ENCODE measurements at regions not wholly inside any gene's neighbourhood (a gene's known extent, or its start where the extent isn't known, plus 50 kb on each side); places are given as distances from the start of the nearest gene placed in this dataset.
"Not testable (repeated sequence)": the region's sequence is repeated elsewhere in the genome, so short reads cannot be mapped to it uniquely, and the experiment has no call there.

- H3K27me3 ChIP-seq, H3K9me3 ChIP-seq, H3K4me3 ChIP-seq, H3K36me3 ChIP-seq, DNase-seq: not testable (repeated sequence)
Observed at GRCh38 chr21:6428498-6429092, 4092.8 kb upstream of the TPTE start.

DNA sequence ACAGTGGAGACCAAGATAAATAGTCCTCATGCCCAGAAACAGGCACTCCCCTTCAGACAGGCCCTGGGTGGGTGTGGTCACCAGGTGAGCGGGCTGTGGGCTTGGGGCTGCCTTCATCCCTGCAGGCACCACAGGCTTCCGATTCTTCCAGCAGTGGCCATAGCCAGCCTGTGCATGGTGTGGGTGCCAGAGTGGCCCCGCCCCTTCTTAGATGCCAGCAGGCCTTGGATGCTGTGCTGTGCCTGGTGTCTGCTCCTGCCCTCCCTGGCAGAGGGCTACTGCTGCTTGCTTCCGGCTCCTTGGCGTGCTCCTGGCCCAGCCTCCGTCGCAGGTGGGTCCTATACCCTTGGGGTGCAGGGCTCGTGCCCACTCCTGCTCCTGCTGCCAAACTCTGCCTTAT is 4091.5 kb upstream of the TPTE start:
- not testable (repeated sequence) for H3K9me3 ChIP-seq, H3K4me3 ChIP-seq, H3K27me3 ChIP-seq, H3K36me3 ChIP-seq, DNase-seq

DNA sequence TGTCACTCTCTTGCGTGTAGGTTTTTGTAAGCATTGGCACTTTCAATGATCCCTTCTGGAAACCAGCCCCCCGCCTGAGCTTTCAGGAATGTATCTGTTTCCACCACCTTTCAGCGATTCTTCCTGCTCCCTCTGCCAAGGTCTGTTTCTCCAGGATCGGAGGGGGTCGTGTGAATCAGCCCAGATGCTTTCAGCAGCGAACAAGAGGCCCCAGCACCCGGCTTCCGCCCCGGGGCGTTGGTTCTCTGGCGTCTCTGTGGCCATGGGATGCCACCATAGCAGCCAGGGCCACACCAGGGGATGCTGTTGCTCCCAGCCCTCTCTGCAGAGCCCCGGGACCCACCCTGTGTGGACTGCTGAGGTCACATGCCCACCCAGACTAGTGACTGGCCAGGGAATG is 4088.2 kb upstream of the TPTE start:
- not testable (repeated sequence) for H3K36me3 ChIP-seq, H3K9me3 ChIP-seq, H3K27me3 ChIP-seq, DNase-seq, H3K4me3 ChIP-seq

DNA sequence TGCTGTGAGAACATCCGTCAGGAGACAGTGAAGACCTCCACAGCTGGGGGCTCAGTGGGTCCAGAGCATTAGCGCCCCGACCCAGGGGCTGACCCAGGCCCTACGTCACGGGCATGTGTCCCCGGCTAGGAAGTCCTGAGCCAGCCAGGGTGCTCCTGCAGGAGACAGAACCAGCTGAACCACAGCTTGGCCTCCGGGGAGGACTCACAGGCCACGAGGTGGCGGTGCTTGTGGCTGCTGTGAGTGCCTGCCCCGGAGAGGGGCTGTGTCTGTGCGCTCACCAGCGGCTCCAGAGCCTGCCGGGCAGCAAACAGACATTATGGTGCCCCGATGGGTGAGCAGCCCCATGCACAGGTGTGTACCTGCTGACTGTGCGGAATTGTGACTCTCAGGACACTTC is 4085.2 kb upstream of the TPTE start:
- H3K4me3 ChIP-seq, H3K36me3 ChIP-seq, DNase-seq, H3K9me3 ChIP-seq, H3K27me3 ChIP-seq: not testable (repeated sequence)

GRCh38 chr21:6436971-6437833 is 4084.2 kb upstream of the TPTE start:
- not testable (repeated sequence) for H3K9me3 ChIP-seq, DNase-seq, H3K4me3 ChIP-seq, H3K27me3 ChIP-seq, H3K36me3 ChIP-seq

DNA sequence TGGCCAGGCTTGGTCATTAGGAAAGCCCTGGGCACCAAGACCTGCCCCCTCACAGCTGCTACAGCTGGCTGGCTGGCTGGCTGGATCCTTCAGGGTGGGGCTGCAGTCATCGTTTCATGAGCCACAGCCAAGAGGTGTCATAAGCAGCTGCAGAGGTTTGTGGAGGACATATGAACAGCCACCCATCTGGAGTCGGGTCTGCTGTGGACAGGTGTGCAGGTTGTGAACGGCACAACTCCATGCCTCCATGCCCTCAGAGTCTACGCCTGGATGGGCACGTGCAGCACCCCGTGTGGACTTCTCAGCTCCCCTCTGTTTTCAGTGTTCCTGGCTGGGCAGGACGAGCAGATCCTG is 4083.6 kb upstream of the TPTE start:
- DNase-seq, H3K4me3 ChIP-seq, H3K36me3 ChIP-seq, H3K27me3 ChIP-seq, H3K9me3 ChIP-seq: not testable (repeated sequence)

DNA sequence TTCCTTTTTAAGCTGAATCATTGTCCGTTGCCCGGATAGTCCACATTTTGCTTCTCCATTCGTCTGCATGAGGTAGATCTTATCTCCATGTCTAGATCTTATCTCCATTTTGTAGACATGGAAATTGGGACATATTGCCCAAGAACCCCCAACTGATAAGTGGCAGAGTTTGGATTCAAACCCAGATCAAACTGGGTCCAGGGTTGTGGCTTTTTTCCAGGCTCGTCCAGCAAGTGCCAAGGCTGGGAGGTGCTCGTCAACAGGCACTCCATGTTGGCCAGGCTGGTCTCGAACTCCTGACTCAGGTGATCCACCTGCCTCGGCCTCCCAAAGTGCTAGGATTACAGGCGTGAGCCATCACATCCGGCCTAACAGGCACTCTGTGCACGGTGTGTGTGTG is 4082.3 kb upstream of the TPTE start:
- H3K36me3 ChIP-seq, DNase-seq, H3K9me3 ChIP-seq, H3K27me3 ChIP-seq, H3K4me3 ChIP-seq: not testable (repeated sequence)

DNA sequence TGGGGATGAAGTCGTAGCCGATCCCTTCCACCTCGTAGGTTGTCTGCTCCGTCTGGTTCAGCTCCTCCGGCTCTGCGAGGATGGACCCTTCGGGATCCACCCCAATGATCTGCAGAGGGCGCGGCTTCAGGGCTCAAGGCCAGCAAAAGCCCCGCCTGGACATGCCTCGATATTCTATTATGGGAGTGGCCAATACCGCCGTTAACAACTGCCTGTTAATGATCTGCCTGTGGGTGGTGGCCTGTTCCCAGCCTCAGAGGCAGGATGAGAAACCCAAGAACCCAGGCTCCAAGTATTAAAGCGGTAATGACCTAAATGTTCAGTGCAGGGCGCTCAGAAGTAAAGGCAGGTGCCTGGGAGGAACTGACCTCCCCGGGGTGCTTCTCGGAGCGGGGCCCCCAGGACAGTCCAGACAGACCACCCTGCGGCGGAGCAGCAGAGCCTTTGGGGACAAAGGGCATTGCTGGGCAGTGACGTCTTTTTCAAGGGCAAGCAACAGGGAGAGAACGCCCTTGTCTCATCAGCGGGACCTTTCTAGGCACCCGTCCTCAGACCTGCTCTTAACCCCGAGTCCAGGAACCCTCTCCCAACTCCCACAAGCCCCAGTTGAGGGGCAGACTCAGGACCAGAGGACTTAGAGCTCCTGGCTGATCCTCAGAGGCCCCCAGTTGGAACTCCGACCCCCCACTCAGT is 4066.6 kb upstream of the TPTE start:
- H3K9me3 ChIP-seq, H3K27me3 ChIP-seq, DNase-seq, H3K36me3 ChIP-seq, H3K4me3 ChIP-seq: not testable (repeated sequence)

DNA sequence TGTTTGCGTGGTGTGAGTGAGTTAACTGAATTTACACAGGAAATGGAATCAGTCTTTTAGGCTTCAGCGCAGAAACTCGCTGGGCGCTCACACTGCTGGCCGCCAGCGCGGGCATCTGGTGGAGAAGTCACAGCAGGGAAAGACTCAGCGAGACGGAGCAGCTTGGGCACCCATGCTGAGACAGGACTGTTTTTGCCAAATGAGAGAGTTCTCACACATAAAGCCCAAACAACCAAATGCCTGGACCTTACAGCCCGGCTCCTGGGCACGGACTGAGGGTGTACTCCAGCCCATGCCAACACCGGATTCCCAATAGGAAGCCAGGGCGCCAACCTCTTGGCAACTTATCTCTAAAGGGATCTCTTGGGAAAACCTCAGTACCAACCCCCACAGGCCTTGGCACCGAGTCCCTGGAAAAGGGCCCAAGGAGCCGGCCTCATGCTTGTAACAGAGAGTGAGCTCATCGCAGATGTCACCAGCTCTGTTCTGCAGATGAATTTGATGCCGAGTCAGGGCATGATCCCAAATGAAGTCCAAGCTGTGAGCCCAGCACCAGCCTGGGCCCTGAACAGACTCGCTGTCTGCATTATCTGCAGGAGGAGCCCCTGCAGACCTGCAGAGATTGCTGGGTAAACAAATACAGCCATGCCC is 4065.2 kb upstream of the TPTE start:
- DNase-seq, H3K4me3 ChIP-seq, H3K9me3 ChIP-seq, H3K36me3 ChIP-seq, H3K27me3 ChIP-seq: not testable (repeated sequence)

GRCh38 chr21:6459761-6460160 is 4061.6 kb upstream of the TPTE start:
- H3K36me3 ChIP-seq, DNase-seq, H3K4me3 ChIP-seq, H3K27me3 ChIP-seq, H3K9me3 ChIP-seq: not testable (repeated sequence)

- DNase-seq, H3K27me3 ChIP-seq, H3K36me3 ChIP-seq, H3K4me3 ChIP-seq, H3K9me3 ChIP-seq: not testable (repeated sequence)
Observed at GRCh38 chr21:6461358-6461757, 4060.0 kb upstream of the TPTE start.

GRCh38 chr21:6464419-6464818 is 4057.0 kb upstream of the TPTE start:
- H3K27me3 ChIP-seq, H3K36me3 ChIP-seq, H3K9me3 ChIP-seq, H3K4me3 ChIP-seq, DNase-seq: not testable (repeated sequence)

DNA sequence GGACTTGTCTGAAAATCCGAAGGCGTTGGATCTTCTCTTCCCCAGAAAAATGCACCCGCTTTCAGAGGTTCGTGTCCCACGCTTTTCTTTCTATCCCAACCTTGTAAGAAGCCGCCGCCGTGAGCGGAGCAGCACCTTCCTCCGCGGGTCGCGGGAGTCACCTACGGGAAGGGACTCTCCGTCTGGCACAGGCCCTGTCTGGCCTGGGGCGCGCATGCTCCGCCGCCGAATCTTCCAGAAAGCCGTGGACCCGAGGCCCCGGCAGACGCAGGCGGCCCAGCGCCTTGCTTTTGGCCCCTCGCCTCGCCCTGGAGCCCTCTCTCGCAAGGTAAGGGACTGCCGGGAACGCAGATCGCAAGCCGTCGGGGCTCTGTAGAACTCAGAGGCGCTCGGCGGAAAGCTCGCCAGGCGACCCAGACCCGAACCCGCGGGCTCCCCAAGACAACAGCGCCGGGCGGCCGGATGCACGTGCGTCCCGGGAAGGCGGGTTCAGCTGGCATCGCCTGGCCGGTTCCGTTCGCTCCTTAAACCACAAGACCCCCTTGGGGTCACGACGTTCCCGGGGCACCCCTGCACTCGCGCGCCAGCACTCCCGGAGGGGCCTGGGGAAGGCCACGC is 4055.2 kb upstream of the TPTE start:
- not testable (repeated sequence) for H3K9me3 ChIP-seq, H3K4me3 ChIP-seq, DNase-seq, H3K27me3 ChIP-seq, H3K36me3 ChIP-seq

DNA sequence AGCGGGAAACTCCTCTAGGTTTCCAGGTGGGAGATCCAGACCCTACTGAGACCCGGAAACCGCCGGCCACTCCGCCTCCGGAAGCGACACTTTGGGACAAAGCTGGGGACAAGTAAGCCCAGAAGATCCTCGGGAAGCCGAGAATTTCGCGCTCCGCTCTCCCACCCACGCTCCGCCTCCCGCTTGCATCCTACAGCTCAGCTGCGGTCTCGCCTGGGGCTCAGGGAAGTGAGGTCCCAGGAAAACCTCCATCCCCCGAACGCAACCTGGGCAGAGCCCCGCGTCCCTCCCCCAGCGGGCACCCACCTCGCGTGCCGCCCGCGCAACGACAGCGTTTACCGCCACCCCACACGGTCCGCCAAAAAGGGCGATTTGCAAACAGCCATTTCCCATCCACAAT is 4054.7 kb upstream of the TPTE start:
- not testable (repeated sequence) for H3K27me3 ChIP-seq, H3K36me3 ChIP-seq, H3K9me3 ChIP-seq, H3K4me3 ChIP-seq, DNase-seq

DNA sequence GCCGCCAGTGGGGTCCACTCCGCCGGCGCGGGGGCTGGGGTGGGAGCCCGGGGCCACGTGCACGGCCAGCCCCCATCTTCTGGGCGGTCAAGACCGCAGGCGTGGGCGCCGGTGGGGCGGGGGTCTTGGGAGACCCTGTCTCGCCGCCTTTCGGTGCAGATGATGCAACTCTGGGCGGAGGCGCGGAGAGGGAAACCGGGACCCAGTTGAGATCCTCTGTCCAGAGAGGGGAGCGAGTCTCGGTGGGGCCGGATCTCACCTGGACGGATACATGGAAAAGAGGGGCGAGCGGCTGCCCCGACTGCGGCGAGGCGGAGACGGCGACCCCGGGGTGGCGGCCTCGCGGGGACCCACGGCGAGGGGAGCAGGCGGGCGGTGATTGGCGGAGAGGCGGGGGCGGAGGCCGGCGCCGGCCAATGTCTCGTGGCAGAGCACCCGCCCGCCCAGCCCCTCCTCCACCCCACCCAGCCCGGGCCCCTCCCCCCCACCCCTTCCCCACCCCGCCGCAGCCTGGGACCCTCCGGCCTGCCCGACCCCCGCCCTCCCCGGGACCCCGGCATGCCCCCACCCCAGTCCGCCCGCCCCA is 4054.1 kb upstream of the TPTE start:
- not testable (repeated sequence) for H3K9me3 ChIP-seq, H3K4me3 ChIP-seq, H3K27me3 ChIP-seq, H3K36me3 ChIP-seq, DNase-seq

- DNase-seq, H3K4me3 ChIP-seq, H3K36me3 ChIP-seq, H3K27me3 ChIP-seq, H3K9me3 ChIP-seq: not testable (repeated sequence)
Observed at GRCh38 chr21:6467907-6468306, 4053.5 kb upstream of the TPTE start.

- H3K4me3 ChIP-seq, DNase-seq, H3K27me3 ChIP-seq, H3K36me3 ChIP-seq, H3K9me3 ChIP-seq: not testable (repeated sequence)
Observed at GRCh38 chr21:6468331-6468860, 4053.0 kb upstream of the TPTE start.

Measured in MG63 (cell line).